SJSA1 (cell line): ENCODE measurements at regions not wholly inside any gene's neighbourhood (a gene's known extent, or its start where the extent isn't known, plus 50 kb on each side); places are given as distances from the start of the nearest gene placed in this dataset.

Source experiments
- DNase-seq, 2 experiments: peaks; one replicate each; pipeline ENCODE4 v3.0.0-alpha.2; 2015 to 2020; ENCODE audit warnings: low spot score in 2 of 2, low read depth in 1 of 2
- H3K27ac ChIP-seq: fragments of 250-450 bp; sonication (Bioruptor Pico); 2 replicates; pipeline ENCODE4 v1.5.1; 2020; ENCODE audit warnings: mild to moderate bottlenecking, moderate library complexity
- H3K27me3 ChIP-seq: fragments of 250-450 bp; sonication (Bioruptor Pico); replicated peaks from 2 replicates; pipeline ENCODE4 v1.5.1; 2020; ENCODE audit warnings: mild to moderate bottlenecking, moderate library complexity
- H3K36me3 ChIP-seq: fragments of 250-450 bp; sonication (Bioruptor Pico); 2 replicates; pipeline ENCODE4 v1.5.1; 2020; ENCODE audit warnings: mild to moderate bottlenecking
- H3K4me1 ChIP-seq: fragments of 250-450 bp; sonication (Bioruptor Pico); replicated peaks from 2 replicates; pipeline ENCODE4 v1.6.1; 2021; ENCODE audit warnings: mild to moderate bottlenecking
- H3K4me3 ChIP-seq: fragments of 250-450 bp; sonication (Bioruptor Pico); 2 replicates; pipeline ENCODE4 v1.5.1; 2020; ENCODE audit warnings: mild to moderate bottlenecking
- H3K9me3 ChIP-seq: fragments of 250-450 bp; sonication (Bioruptor Pico); replicated peaks from 2 replicates; pipeline ENCODE4 v1.5.1; 2020; ENCODE audit warnings: mild to moderate bottlenecking

GRCh38 chr2:41972179-41972578 is 75.6 kb upstream of the PKDCC start:
- Histone ChIP-seq H3K4me1 (peaks cover 4% of the 10 kb centered on the region), H3K27me3 (no peaks in the 10 kb centered on the region), H3K4me3 (no peak overlapping the region), H3K9me3 (no peaks in the 10 kb centered on the region; the same call in 1 of the 2 replicates), H3K36me3 (no peaks in the 10 kb centered on the region), H3K27ac (no peak overlapping the region)
- no peak for DNase-seq

GRCh38 chr2:41972819-41973218 is 75.0 kb upstream of the PKDCC start:
- H3K9me3 ChIP-seq: no peaks in the 10 kb centered on the region; the same call in 1 of the 2 replicates
- DNase-seq: no peak
- H3K27ac ChIP-seq: no peak overlapping the region
- H3K4me3 ChIP-seq: no peak overlapping the region
- H3K4me1 ChIP-seq: no peaks in the 10 kb centered on the region
- no peaks in the 10 kb centered on the region for H3K27me3 ChIP-seq
- no peaks in the 10 kb centered on the region for H3K36me3 ChIP-seq

- Histone ChIP-seq H3K4me1 (no peaks in the 10 kb centered on the region), H3K9me3 (no peaks in the 10 kb centered on the region; the same call in 1 of the 2 replicates)
These were observed 74.0 kb upstream of the PKDCC start for GRCh38 chr2:41973871-41974270.

DNA sequence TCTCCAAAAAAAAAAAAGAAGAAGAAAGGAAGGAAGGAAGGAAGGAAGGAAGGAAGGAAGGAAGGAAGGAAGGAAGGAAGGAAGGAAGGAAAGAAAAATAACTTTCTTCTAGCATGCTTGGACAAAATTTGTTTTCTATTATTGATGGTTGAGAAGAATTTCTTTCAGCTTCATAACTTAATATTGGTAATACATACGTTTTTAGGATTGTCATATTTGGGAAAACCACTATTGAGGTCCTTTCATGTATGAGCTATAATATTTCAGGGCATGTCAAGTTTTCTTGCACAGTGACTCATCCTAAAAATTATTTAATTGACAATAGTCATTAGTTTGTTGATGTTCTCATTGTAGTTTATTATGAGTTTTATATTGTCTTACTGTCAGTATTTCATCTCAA is 66.4 kb upstream of the PKDCC start:
- Histone ChIP-seq H3K4me1 (no peaks in the 10 kb centered on the region), H3K4me3 (no peak overlapping the region), H3K27ac (no peak overlapping the region), H3K27me3 (no peaks in the 10 kb centered on the region), H3K36me3 (no peaks in the 10 kb centered on the region), H3K9me3 (no peaks in the 10 kb centered on the region)
- no peak for DNase-seq

More at GRCh38 chr2:41973871-41974270, 74.0 kb upstream of the PKDCC start:
- Histone ChIP-seq H3K27me3 (no peaks in the 10 kb centered on the region), H3K4me3 (no peak overlapping the region), H3K36me3 (no peaks in the 10 kb centered on the region), H3K27ac (no peak overlapping the region)
- no peak for DNase-seq

DNA sequence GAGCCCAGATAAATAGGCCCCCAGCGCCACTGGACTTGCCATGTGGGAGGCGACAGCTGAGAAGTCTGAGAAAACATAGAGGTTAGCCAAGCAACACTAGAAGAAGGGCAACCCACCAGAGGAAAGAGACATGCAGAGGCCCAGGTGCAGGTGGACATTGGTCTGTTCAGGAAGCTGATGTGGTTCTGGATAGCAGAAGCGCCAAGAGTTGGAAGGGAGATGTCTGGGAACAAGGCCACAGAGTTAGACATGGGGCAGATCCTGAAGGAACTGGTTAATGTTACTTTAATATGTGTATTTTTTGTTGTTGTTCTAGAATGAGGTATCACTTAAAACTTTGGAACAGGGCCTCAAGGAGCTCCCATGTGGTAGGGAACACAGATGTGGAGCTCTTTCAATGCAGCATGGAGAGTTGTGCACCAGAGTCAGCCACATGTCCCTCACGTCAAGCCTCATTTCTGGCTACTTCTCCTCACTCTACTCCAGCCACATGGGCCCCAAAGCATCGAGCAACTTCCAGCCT is 62.2 kb upstream of the PKDCC start:
- H3K4me3 ChIP-seq: no peak overlapping the region
- no peak for DNase-seq

GRCh38 chr2:41989501-41990180 is 58.2 kb upstream of the PKDCC start:
- Histone ChIP-seq H3K9me3 (no peaks in the 10 kb centered on the region), H3K27ac (no peak overlapping the region), H3K4me3 (no peak overlapping the region), H3K27me3 (no peaks in the 10 kb centered on the region), H3K4me1 (0 out of 2 replicates have a peak, but pooled peaks cover 5% of the 10 kb centered on the region), H3K36me3 (no peaks in the 10 kb centered on the region)
- DNase-seq: no peak

More for the DNA sequence above, 62.2 kb upstream of the PKDCC start:
- Histone ChIP-seq H3K4me1 (0 out of 2 replicates have a peak, but pooled peaks cover 4% of the 10 kb centered on the region), H3K27ac (no peak overlapping the region), H3K36me3 (no peaks in the 10 kb centered on the region), H3K27me3 (no peaks in the 10 kb centered on the region), H3K9me3 (no peaks in the 10 kb centered on the region)

GRCh38 chr2:41990245-41990644 is 57.6 kb upstream of the PKDCC start:
- H3K9me3 ChIP-seq: no peaks in the 10 kb centered on the region
- H3K27ac ChIP-seq: no peak overlapping the region
- no peaks in the 10 kb centered on the region for H3K36me3 ChIP-seq
- H3K4me3 ChIP-seq: no peak overlapping the region
- no peak for DNase-seq
- no peaks in the 10 kb centered on the region for H3K27me3 ChIP-seq
- H3K4me1 ChIP-seq: 0 out of 2 replicates have a peak, but pooled peaks cover 5% of the 10 kb centered on the region

DNA sequence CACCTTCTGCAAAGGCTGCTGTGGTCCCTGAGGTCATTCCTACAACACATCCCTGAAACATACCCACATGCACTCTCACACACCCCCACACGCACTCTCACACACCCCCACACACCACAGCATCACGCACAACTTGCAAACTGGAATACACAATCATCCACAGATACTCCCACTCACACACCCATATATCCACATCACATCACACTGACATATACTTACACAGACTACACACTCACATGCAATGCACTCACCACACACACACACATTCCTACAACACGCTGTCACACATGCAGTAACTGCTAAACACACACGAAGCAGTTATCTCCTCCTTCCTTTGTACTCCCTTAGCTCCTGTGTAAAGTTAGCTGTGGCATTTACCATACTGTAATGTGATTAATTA is 57.1 kb upstream of the PKDCC start:
- H3K27ac ChIP-seq: no peak overlapping the region
- DNase-seq: no peak
- no peaks in the 10 kb centered on the region for H3K9me3 ChIP-seq
- H3K36me3 ChIP-seq: no peaks in the 10 kb centered on the region
- H3K4me1 ChIP-seq: 0 out of 2 replicates have a peak, but pooled peaks cover 5% of the 10 kb centered on the region
- H3K4me3 ChIP-seq: no peak overlapping the region
- H3K27me3 ChIP-seq: no peaks in the 10 kb centered on the region

GRCh38 chr2:41992056-41992642 is 55.7 kb upstream of the PKDCC start:
- no peaks in the 10 kb centered on the region for H3K9me3 ChIP-seq
- no peak for DNase-seq
- no peaks in the 10 kb centered on the region for H3K36me3 ChIP-seq
- 0 out of 2 replicates have a peak, but pooled peaks cover 5% of the 10 kb centered on the region for H3K4me1 ChIP-seq
- no peak overlapping the region for H3K4me3 ChIP-seq
- no peaks in the 10 kb centered on the region for H3K27me3 ChIP-seq
- H3K27ac ChIP-seq: no peak overlapping the region

DNA sequence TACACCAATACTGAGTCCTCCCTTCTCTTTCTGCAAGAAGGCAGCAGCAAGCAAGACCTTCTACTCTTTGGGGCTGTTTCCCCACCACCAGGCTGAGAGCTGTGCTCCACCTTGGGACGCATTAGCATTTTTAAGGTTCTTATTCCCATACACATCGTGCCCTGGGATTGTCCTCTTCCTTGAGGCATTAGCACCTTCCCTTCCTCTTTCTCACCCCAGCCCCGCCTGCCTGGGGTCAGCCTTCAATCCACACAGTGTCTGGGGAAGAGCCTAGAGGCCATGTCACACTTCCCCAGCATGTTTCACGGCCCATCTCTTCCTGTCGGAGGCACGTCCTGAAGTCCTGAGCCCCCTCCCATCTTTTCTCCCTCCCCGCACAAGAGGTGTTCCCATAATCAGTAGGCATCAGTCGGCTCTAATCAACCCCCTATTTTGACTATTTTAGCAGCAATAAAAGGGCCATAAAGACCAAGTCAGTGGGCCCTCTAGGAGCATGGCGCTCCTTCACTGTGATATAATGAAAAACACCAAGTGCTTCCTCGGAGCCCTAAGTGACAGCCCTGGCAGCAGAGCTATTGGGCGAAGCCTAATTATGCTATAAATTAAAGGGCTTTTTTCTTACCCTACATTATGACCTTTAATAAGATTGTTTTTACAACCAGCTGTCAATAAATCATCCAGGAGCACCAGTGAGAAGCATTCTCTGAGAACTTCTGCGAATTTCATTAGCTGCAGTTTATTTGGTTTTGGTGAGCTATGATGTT is 55.0 kb upstream of the PKDCC start:
- no peak overlapping the region for H3K4me3 ChIP-seq
- H3K36me3 ChIP-seq: no peaks in the 10 kb centered on the region
- H3K9me3 ChIP-seq: no peaks in the 10 kb centered on the region
- no peak for DNase-seq
- H3K27me3 ChIP-seq: no peaks in the 10 kb centered on the region
- 0 out of 2 replicates have a peak, but pooled peaks cover 5% of the 10 kb centered on the region for H3K4me1 ChIP-seq
- H3K27ac ChIP-seq: no peak overlapping the region

DNA sequence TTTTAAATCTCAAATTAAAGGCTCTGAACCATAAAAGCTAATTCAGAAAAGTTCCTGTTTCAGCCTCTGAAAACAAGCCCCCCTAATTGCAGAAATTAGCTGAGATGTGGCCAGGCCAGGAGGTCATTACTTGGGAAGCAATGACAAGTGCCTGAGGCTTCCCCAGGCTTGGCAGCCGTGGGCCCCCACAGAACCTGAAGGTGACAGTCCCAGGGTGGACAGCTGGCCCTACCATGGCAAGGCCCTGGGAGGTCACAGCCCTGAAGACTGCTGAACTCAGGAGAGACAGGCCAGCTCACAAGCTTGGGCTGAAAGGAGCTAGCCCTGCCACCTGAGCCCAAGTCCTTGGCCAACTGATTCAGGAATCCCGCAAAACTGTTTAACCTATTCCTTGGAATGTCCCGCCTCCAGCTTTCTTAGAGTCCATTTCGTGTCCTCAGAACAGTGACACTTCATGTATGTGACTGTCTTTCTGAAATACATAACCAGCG is 54.3 kb upstream of the PKDCC start:
- Histone ChIP-seq H3K27ac (no peak overlapping the region), H3K4me1 (0 out of 2 replicates have a peak, but pooled peaks cover 5% of the 10 kb centered on the region), H3K9me3 (no peaks in the 10 kb centered on the region), H3K36me3 (no peaks in the 10 kb centered on the region), H3K4me3 (no peak overlapping the region), H3K27me3 (no peaks in the 10 kb centered on the region)
- DNase-seq: no peak

GRCh38 chr2:41994233-41994637 is 53.6 kb upstream of the PKDCC start:
- H3K9me3 ChIP-seq: no peaks in the 10 kb centered on the region
- no peak for DNase-seq
- H3K36me3 ChIP-seq: no peaks in the 10 kb centered on the region
- H3K27ac ChIP-seq: no peak overlapping the region
- no peak overlapping the region for H3K4me3 ChIP-seq
- no peaks in the 10 kb centered on the region for H3K27me3 ChIP-seq
- H3K4me1 ChIP-seq: 0 out of 2 replicates have a peak, but pooled peaks cover 5% of the 10 kb centered on the region

DNA sequence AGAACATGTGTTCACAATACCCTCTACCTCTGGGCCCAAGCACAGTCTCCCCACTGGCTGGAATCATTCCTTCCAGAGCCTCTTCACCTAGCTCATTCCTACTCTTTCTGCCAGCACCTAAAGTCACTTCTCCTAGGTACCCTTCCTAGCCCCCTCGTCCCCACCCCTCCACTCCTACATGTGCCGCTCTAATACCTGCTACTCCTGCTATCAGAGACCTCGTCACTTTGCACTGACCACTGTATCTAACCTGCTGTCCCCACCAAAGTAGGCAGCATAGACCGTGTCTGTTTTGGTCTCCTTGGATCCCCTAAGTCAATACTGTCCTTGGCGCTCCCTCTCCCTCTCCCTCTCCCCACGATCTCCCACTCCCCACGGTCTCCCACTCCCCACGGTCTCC is 53.2 kb upstream of the PKDCC start:
- DNase-seq: no peak
- Histone ChIP-seq H3K27me3 (no peaks in the 10 kb centered on the region), H3K9me3 (no peaks in the 10 kb centered on the region), H3K27ac (no peak overlapping the region), H3K36me3 (no peaks in the 10 kb centered on the region), H3K4me1 (0 out of 2 replicates have a peak, but pooled peaks cover 5% of the 10 kb centered on the region), H3K4me3 (no peak overlapping the region)
